CD14-positive monocyte (primary cell): ENCODE measurements at regions not wholly inside any gene's neighbourhood (a gene's known extent, or its start where the extent isn't known, plus 50 kb on each side); places are given as distances from the start of the nearest gene placed in this dataset.

Source experiments
- DNase-seq, 3 donors: peaks; one replicate each; pipeline ENCODE4 v3.0.0-alpha.2; 2011 to 2022
- H2AFZ ChIP-seq: 2 replicates; pipeline ENCODE4 v1.6.0; 2012; ENCODE audit warnings: mild to moderate bottlenecking, low read depth, low read length, inconsistent platforms; ENCODE audit not compliant: insufficient read depth, poor library complexity, severe bottlenecking
- H3K27ac ChIP-seq, 2 donors: 1 replicate in 1 of 2; 2 replicates in 1 of 2; pipeline ENCODE4 v1.5.1; 2012 to 2013; ENCODE audit warnings: low read length in 2 of 2, control low read depth in 1 of 2, inconsistent platforms in 1 of 2, low read depth in 1 of 2, mild to moderate bottlenecking in 1 of 2
- H3K27me3 ChIP-seq, 2 donors: one replicate each; pipeline versions ENCODE4 v1.6.0 to v1.6.1; 2011 to 2013; ENCODE audit warnings: low read length in 2 of 2; ENCODE audit not compliant: control insufficient read depth in 2 of 2, insufficient read depth in 2 of 2
- H3K36me3 ChIP-seq, 2 donors: replicated peaks in 1 of 2; 1 replicate in 1 of 2; 2 replicates in 1 of 2; pipeline versions ENCODE4 v1.5.1 to v1.6.1; 2012 to 2013; ENCODE audit warnings: low read length in 2 of 2, control low read depth in 1 of 2, inconsistent platforms in 1 of 2, mild to moderate bottlenecking in 1 of 2; ENCODE audit not compliant: insufficient read depth in 2 of 2, control insufficient read depth in 1 of 2
- H3K4me1 ChIP-seq, 2 donors: 1 replicate in 1 of 2; 2 replicates in 1 of 2; pipeline versions ENCODE4 v1.5.1 to v1.6.1; 2012 to 2013; ENCODE audit warnings: low read length in 2 of 2, control low read depth in 1 of 2, inconsistent platforms in 1 of 2, mild to moderate bottlenecking in 1 of 2, moderate library complexity in 1 of 2; ENCODE audit not compliant: insufficient read depth in 2 of 2, control insufficient read depth in 1 of 2
- H3K4me2 ChIP-seq: replicated peaks from 2 replicates; pipeline ENCODE3; 2012; ENCODE audit warnings: low read length, moderate library complexity, mild to moderate bottlenecking; ENCODE audit not compliant: poor library complexity, severe bottlenecking; ENCODE audit errors: extremely low read depth
- H3K4me3 ChIP-seq, 3 experiments: fragments of 200-600 bp in 1 of 3; sonication (generic) in 1 of 3; replicated peaks in 1 of 3; 1 replicate in 2 of 3; 2 replicates in 1 of 3; pipeline ENCODE4 v1.5.1; 2011 to 2013; ENCODE audit warnings: low read length in 3 of 3, mild to moderate bottlenecking in 3 of 3, control low read depth in 2 of 3, low read depth in 2 of 3, inconsistent platforms in 1 of 3, moderate library complexity in 1 of 3
- H3K79me2 ChIP-seq: 2 replicates; pipeline ENCODE4 v1.6.0; 2012; ENCODE audit warnings: mild to moderate bottlenecking, control low read depth, inconsistent platforms, low read length, moderate library complexity; ENCODE audit not compliant: insufficient read depth
- H3K9ac ChIP-seq: 2 replicates; pipeline ENCODE4 v1.6.0; 2017; ENCODE audit warnings: low read length, mild to moderate bottlenecking; ENCODE audit not compliant: insufficient read depth, poor library complexity, severe bottlenecking
- H3K9me3 ChIP-seq, 2 donors: replicated peaks in 1 of 2; 1 replicate in 1 of 2; 2 replicates in 1 of 2; pipeline versions ENCODE4 v1.5.1 to v1.6.1; 2012 to 2013; ENCODE audit warnings: low read length in 2 of 2, control low read depth in 1 of 2; ENCODE audit not compliant: control insufficient read depth in 1 of 2, insufficient read depth in 1 of 2
- H4K20me1 ChIP-seq: 2 replicates; pipeline ENCODE4 v1.6.0; 2012; ENCODE audit warnings: mild to moderate bottlenecking, low read length, control low read depth, moderate library complexity; ENCODE audit not compliant: insufficient read depth
- H3K27ac Mint-ChIP-seq, 7 donors: one replicate each; pipeline ENCODE4 v1.8.0; 2020; ENCODE audit warnings: mild to moderate bottlenecking in 7 of 7, mixed read lengths in 7 of 7, moderate library complexity in 6 of 7, inconsistent platforms in 2 of 7
- H3K27me3 Mint-ChIP-seq, 3 donors: one replicate each; pipeline ENCODE4 v1.8.0; 2021 to 2022; ENCODE audit warnings: low read depth in 3 of 3, mild to moderate bottlenecking in 3 of 3, mixed read lengths in 3 of 3, moderate library complexity in 3 of 3, inconsistent platforms in 1 of 3
- H3K36me3 Mint-ChIP-seq, 2 donors: one replicate each; pipeline ENCODE4 v1.8.0; 2020; ENCODE audit warnings: mixed read lengths in 2 of 2, inconsistent platforms in 1 of 2, mild to moderate bottlenecking in 1 of 2
- H3K4me1 Mint-ChIP-seq: one replicate; pipeline ENCODE4 v1.8.0; 2020; ENCODE audit warnings: mild to moderate bottlenecking, mixed read lengths
- H3K4me3 Mint-ChIP-seq, 2 donors: one replicate each; pipeline ENCODE4 v1.8.0; 2020; ENCODE audit warnings: mild to moderate bottlenecking in 2 of 2, mixed read lengths in 2 of 2, moderate library complexity in 1 of 2
- H3K9me3 Mint-ChIP-seq, 7 donors: one replicate each; pipeline ENCODE4 v1.8.0; 2020 to 2022; ENCODE audit warnings: mixed read lengths in 7 of 7, mild to moderate bottlenecking in 6 of 7, moderate library complexity in 6 of 7, inconsistent platforms in 2 of 7
- WGBS: methylation state at CpG from one replicate; pipeline ENCODE4 v1.1.5; 2013; ENCODE audit warnings: missing lambda C conversion rate; ENCODE audit not compliant: insufficient coverage; 5-methylcytosine and 5-hydroxymethylcytosine counted together
- intact Hi-C, 2 donors: fragments of 100-400 bp; cut with micrococcal nuclease; formaldehyde crosslinking; loops; one replicate each; pipeline versions ENCODE4 v1.15.0 to v1.15.1; 2023
- TF ChIP-seq, protein P1 (sequence below): fragments of 200-600 bp; IDR thresholded peaks from one replicate; pipeline ENCODE4 v1.8.0; 2022; ENCODE audit warnings: antibody characterized with exemption, mild to moderate bottlenecking

GRCh38 chr10:88049204-88049603, 185.8 kb downstream of the PTEN start:
- no peaks in the 10 kb centered on the region for H3K9me3 ChIP-seq
- H3K4me1 ChIP-seq, result peaks cover 43% of the 10 kb centered on the region in 2 donors
- Mint-ChIP-seq H3K27ac (no peak overlapping the region), H3K27me3 (peaks cover 0 to 1% (median 0%) of the 10 kb centered on the region in 3 donors), H3K9me3 (no peaks in the 10 kb centered on the region), H3K4me3 (no peak overlapping the region), H3K36me3 (no peaks in the 10 kb centered on the region), H3K4me1 (peaks cover 41% of the 10 kb centered on the region)
- intact Hi-C loops, result no loop called here
- no peaks in the 10 kb centered on the region for H4K20me1 ChIP-seq
- no peak overlapping the region for H3K27ac ChIP-seq
- no peak overlapping the region for H3K4me2 ChIP-seq
- no peak overlapping the region for H3K4me3 ChIP-seq
- H3K9ac ChIP-seq, result no peak overlapping the region
- no peaks in the 10 kb centered on the region for H3K36me3 ChIP-seq
- DNase-seq, result no peak
- no CpG with 5 or more reads among the region's 3 CpGs for WGBS
- H3K79me2 ChIP-seq, result no peaks in the 10 kb centered on the region
- H2AFZ ChIP-seq, result no peak overlapping the region
- TF ChIP-seq, protein P1, sequence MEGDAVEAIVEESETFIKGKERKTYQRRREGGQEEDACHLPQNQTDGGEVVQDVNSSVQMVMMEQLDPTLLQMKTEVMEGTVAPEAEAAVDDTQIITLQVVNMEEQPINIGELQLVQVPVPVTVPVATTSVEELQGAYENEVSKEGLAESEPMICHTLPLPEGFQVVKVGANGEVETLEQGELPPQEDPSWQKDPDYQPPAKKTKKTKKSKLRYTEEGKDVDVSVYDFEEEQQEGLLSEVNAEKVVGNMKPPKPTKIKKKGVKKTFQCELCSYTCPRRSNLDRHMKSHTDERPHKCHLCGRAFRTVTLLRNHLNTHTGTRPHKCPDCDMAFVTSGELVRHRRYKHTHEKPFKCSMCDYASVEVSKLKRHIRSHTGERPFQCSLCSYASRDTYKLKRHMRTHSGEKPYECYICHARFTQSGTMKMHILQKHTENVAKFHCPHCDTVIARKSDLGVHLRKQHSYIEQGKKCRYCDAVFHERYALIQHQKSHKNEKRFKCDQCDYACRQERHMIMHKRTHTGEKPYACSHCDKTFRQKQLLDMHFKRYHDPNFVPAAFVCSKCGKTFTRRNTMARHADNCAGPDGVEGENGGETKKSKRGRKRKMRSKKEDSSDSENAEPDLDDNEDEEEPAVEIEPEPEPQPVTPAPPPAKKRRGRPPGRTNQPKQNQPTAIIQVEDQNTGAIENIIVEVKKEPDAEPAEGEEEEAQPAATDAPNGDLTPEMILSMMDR, result no peak
- H3K27me3 ChIP-seq, result no peaks in the 10 kb centered on the region

DNA sequence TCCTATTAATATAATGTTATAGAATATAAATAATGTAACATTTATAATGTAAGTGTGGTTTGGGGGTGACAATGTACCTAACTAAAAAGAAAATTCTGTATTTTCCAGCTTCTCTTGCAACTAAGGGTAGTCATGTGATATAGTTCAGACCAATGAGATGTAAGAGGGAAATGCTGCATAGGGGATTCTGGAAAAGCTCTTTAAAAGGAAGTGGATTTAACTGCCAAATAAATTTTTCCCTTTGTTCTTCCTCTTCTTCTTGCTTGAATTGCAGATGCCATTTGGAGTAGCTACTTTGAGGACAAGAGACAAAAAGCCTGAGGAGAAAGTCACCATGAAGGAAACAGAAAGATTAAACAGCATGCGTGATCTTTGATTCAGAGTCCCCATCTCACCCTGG, 194.3 kb downstream of the PTEN start:
- H2AFZ ChIP-seq, result no peak overlapping the region
- no peak overlapping the region for H3K9ac ChIP-seq
- no peaks in the 10 kb centered on the region for H3K36me3 ChIP-seq
- DNase-seq, result no peak
- intact Hi-C loops, result no loop called here
- H3K27me3 Mint-ChIP-seq, result peaks cover 0 to 5% (median 1%) of the 10 kb centered on the region in 3 donors
- no peaks in the 10 kb centered on the region for H4K20me1 ChIP-seq
- peaks cover 0 to 5% of the 10 kb centered on the region in 2 donors for H3K36me3 Mint-ChIP-seq
- no peak overlapping the region for H3K27ac Mint-ChIP-seq
- no peak overlapping the region for H3K4me2 ChIP-seq
- WGBS, result no CpG with 5 or more reads among the region's 1 CpG
- no peak overlapping the region for H3K4me3 ChIP-seq
- H3K4me3 Mint-ChIP-seq, result no peak overlapping the region
- TF ChIP-seq, protein P1, result no peak
- H3K4me1 ChIP-seq, result peaks cover 27 to 28% of the 10 kb centered on the region in 2 donors
- no peak overlapping the region for H3K27ac ChIP-seq
- H3K9me3 Mint-ChIP-seq, result no peaks in the 10 kb centered on the region
- no peaks in the 10 kb centered on the region for H3K27me3 ChIP-seq
- no peaks in the 10 kb centered on the region for H3K9me3 ChIP-seq
- no peaks in the 10 kb centered on the region for H3K79me2 ChIP-seq
- H3K4me1 Mint-ChIP-seq, result peaks cover 26% of the 10 kb centered on the region
